GM23248 (cell line): ENCODE measurements at regions not wholly inside any gene's neighbourhood (a gene's known extent, or its start where the extent isn't known, plus 50 kb on each side); places are given as distances from the start of the nearest gene placed in this dataset.

Source experiments
- EZH2 ChIP-seq: fragments of 200-600 bp; sonication (generic); IDR thresholded peaks from 2 replicates; pipeline ENCODE4 v1.6.1; 2018; ENCODE audit warnings: antibody characterized with exemption, mild to moderate bottlenecking; ENCODE audit not compliant: insufficient read depth, poor library complexity, severe bottlenecking
- EZH2phosphoT487 ChIP-seq: fragments of 200-600 bp; sonication (generic); IDR thresholded peaks from 2 replicates; pipeline ENCODE4 v1.6.1; 2018; ENCODE audit warnings: antibody characterized with exemption, moderate library complexity, mild to moderate bottlenecking, low read depth; ENCODE audit not compliant: insufficient read depth

GRCh38 chr6:54730767-54731630, 115.6 kb upstream of the FAM83B start:
- TF ChIP-seq EZH2phosphoT487 = no peak
- no peak for TF ChIP-seq EZH2
